HEK293T (cell line): ENCODE measurements at regions not wholly inside any gene's neighbourhood (a gene's known extent, or its start where the extent isn't known, plus 50 kb on each side); places are given as distances from the start of the nearest gene placed in this dataset.

Experiments used
- BHLHE40 ChIP-seq: fragments of 450-650 bp; IDR thresholded peaks from 2 replicates; pipeline ENCODE4 v1.6.1; 2016; ENCODE audit warnings: mild to moderate bottlenecking, moderate library complexity, borderline replicate concordance
- CTBP1 ChIP-seq: fragments of 450-650 bp; IDR thresholded peaks from 2 replicates; pipeline ENCODE4 v1.6.1; 2016; ENCODE audit warnings: borderline replicate concordance
- FOXA1 ChIP-seq: fragments of 450-650 bp; IDR thresholded peaks from 2 replicates; pipeline ENCODE4 v1.6.1; 2016; ENCODE audit warnings: mild to moderate bottlenecking
- HDGF ChIP-seq: fragments of 450-650 bp; IDR thresholded peaks from 2 replicates; pipeline ENCODE4 v1.6.1; 2017; ENCODE audit warnings: antibody characterized with exemption, borderline replicate concordance
- LEF1 ChIP-seq: fragments of 450-650 bp; IDR thresholded peaks from 2 replicates; pipeline ENCODE4 v1.6.1; 2017; ENCODE audit warnings: mild to moderate bottlenecking, borderline replicate concordance
- NFRKB ChIP-seq: fragments of 450-650 bp; IDR thresholded peaks from 2 replicates; pipeline ENCODE4 v1.6.1; 2016; ENCODE audit warnings: mild to moderate bottlenecking, moderate library complexity
- SP1 ChIP-seq: fragments of 450-650 bp; IDR thresholded peaks from 2 replicates; pipeline ENCODE4 v1.6.1; 2017
- SUZ12 ChIP-seq: fragments of 450-650 bp; IDR thresholded peaks from 2 replicates; pipeline ENCODE4 v1.6.1; 2016; ENCODE audit warnings: mild to moderate bottlenecking
- ZNF384 ChIP-seq: fragments of 450-650 bp; IDR thresholded peaks from 2 replicates; pipeline ENCODE4 v1.6.1; 2016

DNA sequence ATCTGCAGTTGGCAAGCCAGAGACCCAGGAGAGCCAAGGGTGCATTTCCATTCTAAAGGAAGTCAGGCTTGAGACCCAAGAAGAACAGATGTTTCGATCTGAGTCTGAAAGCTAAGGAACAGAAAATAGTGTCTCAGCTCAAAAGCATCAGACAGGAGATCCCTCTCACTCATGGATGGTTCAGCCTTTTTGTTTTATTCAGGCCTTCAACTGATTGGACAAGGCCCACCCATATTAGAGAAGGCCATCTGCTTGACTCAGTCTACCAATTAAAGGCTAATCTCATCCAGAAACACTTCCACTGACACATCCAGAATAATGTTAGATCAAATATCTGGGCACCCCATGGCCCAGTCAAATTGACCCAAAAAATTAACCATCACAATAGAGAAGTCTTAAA lies 255.0 kb downstream of the TXNL1 start:
- TF ChIP-seq HDGF (no peak), SUZ12 (no peak), ZNF384 (no peak), LEF1 (no peak), FOXA1 (no peak), NFRKB (no peak), BHLHE40 (no peak), CTBP1 (no peak), SP1 (no peak)
